B cell (primary cell): ENCODE measurements at regions not wholly inside any gene's neighbourhood (a gene's known extent, or its start where the extent isn't known, plus 50 kb on each side); places are given as distances from the start of the nearest gene placed in this dataset.

Source experiments
- ATAC-seq: fragments of 200-7000 bp; cut with Tn5 transposase; one replicate; pipeline ENCODE4 v1.10.0; 2021; ENCODE audit warnings: low read depth, mild to moderate bottlenecking, moderate number of reproducible peaks, moderate library complexity
- CTCF ChIA-PET: fragments of 350-600 bp; sonication (Branson Sonifier 250); formaldehyde crosslinking; loops from one replicate; lab custom pipeline; 2021; ENCODE audit warnings: antibody characterized with exemption, inconsistent platforms; lab: Charles Lee
- POLR2A ChIA-PET: fragments of 350-600 bp; sonication (Branson Sonifier 250); formaldehyde crosslinking; loops from one replicate; lab custom pipeline; 2021; ENCODE audit warnings: antibody characterized with exemption; lab: Charles Lee
- DNase-seq: peaks from one replicate; pipeline ENCODE4 v3.0.0; 2013
- H2AFZ ChIP-seq: 2 replicates; pipeline ENCODE4 v1.6.1; 2012; ENCODE audit warnings: mild to moderate bottlenecking, low read depth, low read length; ENCODE audit not compliant: insufficient read depth, poor library complexity, severe bottlenecking
- H3K27ac ChIP-seq, 2 donors: 1 replicate in 1 of 2; 2 replicates in 1 of 2; pipeline ENCODE4 v1.5.1; 2012 to 2013; ENCODE audit warnings: low read length in 2 of 2, mild to moderate bottlenecking in 2 of 2, moderate library complexity in 1 of 2
- H3K27me3 ChIP-seq, 4 experiments: fragments of 200-600 bp in 1 of 4; sonication (generic) in 1 of 4; replicated peaks in 1 of 4; 1 replicate in 2 of 4; 2 replicates in 2 of 4; pipeline versions ENCODE4 v1.6.1 to v1.7.0; 2013 to 2016; ENCODE audit warnings: low read length in 3 of 4, mild to moderate bottlenecking in 2 of 4, mixed read lengths in 1 of 4, moderate library complexity in 1 of 4; ENCODE audit not compliant: insufficient read depth in 4 of 4, control insufficient read depth in 3 of 4; ENCODE audit errors: control extremely low read depth in 1 of 4
- H3K36me3 ChIP-seq, 2 experiments: replicated peaks in 1 of 2; 1 replicate in 1 of 2; 2 replicates in 1 of 2; pipeline versions ENCODE4 v1.6.1 to v1.7.1; 2013; ENCODE audit warnings: low read length in 1 of 2; ENCODE audit not compliant: insufficient read depth in 2 of 2, control insufficient read depth in 1 of 2; ENCODE audit errors: control extremely low read depth in 1 of 2, extremely low read depth in 1 of 2
- H3K4me1 ChIP-seq, 2 donors: fragments of 200-600 bp in 1 of 2; sonication (generic) in 1 of 2; 1 replicate in 1 of 2; 2 replicates in 1 of 2; pipeline versions ENCODE4 v1.5.1 to v1.6.1; 2013 to 2017; ENCODE audit warnings: low read length in 2 of 2; ENCODE audit not compliant: control insufficient read depth in 2 of 2, insufficient read depth in 2 of 2
- H3K4me2 ChIP-seq: replicated peaks from 2 replicates; pipeline ENCODE3; 2012; ENCODE audit warnings: mild to moderate bottlenecking, low read depth, low read length; ENCODE audit not compliant: poor library complexity, severe bottlenecking
- H3K4me3 ChIP-seq, 5 experiments: fragments of 200-600 bp in 1 of 5; sonication (generic) in 1 of 5; 1 replicate in 3 of 5; 2 replicates in 2 of 5; pipeline versions ENCODE4 v1.5.1 to v1.7.0; 2011 to 2016; ENCODE audit warnings: low read length in 4 of 5, mild to moderate bottlenecking in 4 of 5, low read depth in 2 of 5, control low read depth in 1 of 5, moderate library complexity in 1 of 5; ENCODE audit not compliant: insufficient read depth in 1 of 5; ENCODE audit errors: control extremely low read depth in 1 of 5, extremely low read depth in 1 of 5
- H3K79me2 ChIP-seq: fragments of 200-600 bp; sonication (generic); one replicate; pipeline ENCODE4 v1.6.0; 2016; ENCODE audit warnings: low read length; ENCODE audit not compliant: control insufficient read depth, insufficient read depth
- H3K9ac ChIP-seq: fragments of 200-600 bp; sonication (generic); 2 replicates; pipeline ENCODE4 v1.6.1; 2017; ENCODE audit warnings: mild to moderate bottlenecking, low read length, moderate library complexity
- H3K9me3 ChIP-seq, 3 donors: one replicate each; pipeline versions ENCODE4 v1.6.1 to v1.7.1; 2013; ENCODE audit warnings: low read length in 2 of 3; ENCODE audit not compliant: control insufficient read depth in 2 of 3, insufficient read depth in 1 of 3; ENCODE audit errors: control extremely low read depth in 1 of 3
- H4K20me1 ChIP-seq: 2 replicates; pipeline ENCODE4 v1.6.0; 2012; ENCODE audit warnings: mild to moderate bottlenecking, low read length; ENCODE audit not compliant: insufficient read depth, control insufficient read depth, poor library complexity, severe bottlenecking
- H3K27ac Mint-ChIP-seq: one replicate; pipeline ENCODE4 v1.8.0; 2021; ENCODE audit warnings: mixed read lengths
- H3K27me3 Mint-ChIP-seq: one replicate; pipeline ENCODE4 v1.8.0; 2021; ENCODE audit warnings: mixed read lengths
- H3K4me1 Mint-ChIP-seq: one replicate; pipeline ENCODE4 v1.8.0; 2021; ENCODE audit warnings: mixed read lengths
- H3K4me3 Mint-ChIP-seq: one replicate; pipeline ENCODE4 v1.8.0; 2021; ENCODE audit warnings: mixed read lengths
- H3K9me3 Mint-ChIP-seq: one replicate; pipeline ENCODE4 v1.8.0; 2022; ENCODE audit warnings: mixed read lengths; ENCODE audit not compliant: insufficient read depth
- EZH2 ChIP-seq: IDR thresholded peaks from 2 replicates; pipeline ENCODE4 v1.6.1; 2012; ENCODE audit warnings: borderline replicate concordance, low read depth, mild to moderate bottlenecking, moderate library complexity, low read length; ENCODE audit not compliant: insufficient read depth, poor library complexity, severe bottlenecking
- whole genome bisulfite sequencing: methylation state at CpG from one replicate; pipeline ENCODE4 v1.1.5; 2013; ENCODE audit warnings: missing lambda C conversion rate; ENCODE audit not compliant: insufficient coverage; 5-methylcytosine and 5-hydroxymethylcytosine counted together
- intact Hi-C: fragments of 100-400 bp; cut with micrococcal nuclease; formaldehyde crosslinking; loops from one replicate; pipeline ENCODE4 v1.10.0; 2022
- TF ChIP-seq, protein P1 (sequence below): fragments of 200-600 bp; IDR thresholded peaks from one replicate; pipeline ENCODE4 v1.8.0; 2022; ENCODE audit warnings: antibody characterized with exemption, mild to moderate bottlenecking

DNA sequence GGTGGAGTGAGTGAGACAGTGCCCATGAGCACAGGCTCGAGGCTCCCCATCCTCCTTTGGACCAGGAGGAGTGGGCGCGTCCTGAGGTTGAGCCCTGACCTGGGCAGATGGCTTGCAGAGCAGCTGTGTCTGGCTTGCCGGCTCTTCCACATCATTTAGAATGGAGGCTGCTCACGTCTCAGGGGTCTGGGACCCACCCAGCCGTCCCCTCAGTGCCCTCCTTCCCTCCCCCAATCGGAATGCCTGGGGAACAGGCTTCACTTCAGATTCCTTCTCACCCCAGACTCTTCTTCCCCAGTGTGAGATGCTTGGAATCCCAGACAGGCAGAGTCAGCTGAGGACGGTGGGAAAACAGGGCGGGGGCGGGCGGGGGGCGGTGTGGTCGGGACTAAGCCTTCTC lies 968.6 kb upstream of the ZNF722 start:
- TF ChIP-seq, protein P1, sequence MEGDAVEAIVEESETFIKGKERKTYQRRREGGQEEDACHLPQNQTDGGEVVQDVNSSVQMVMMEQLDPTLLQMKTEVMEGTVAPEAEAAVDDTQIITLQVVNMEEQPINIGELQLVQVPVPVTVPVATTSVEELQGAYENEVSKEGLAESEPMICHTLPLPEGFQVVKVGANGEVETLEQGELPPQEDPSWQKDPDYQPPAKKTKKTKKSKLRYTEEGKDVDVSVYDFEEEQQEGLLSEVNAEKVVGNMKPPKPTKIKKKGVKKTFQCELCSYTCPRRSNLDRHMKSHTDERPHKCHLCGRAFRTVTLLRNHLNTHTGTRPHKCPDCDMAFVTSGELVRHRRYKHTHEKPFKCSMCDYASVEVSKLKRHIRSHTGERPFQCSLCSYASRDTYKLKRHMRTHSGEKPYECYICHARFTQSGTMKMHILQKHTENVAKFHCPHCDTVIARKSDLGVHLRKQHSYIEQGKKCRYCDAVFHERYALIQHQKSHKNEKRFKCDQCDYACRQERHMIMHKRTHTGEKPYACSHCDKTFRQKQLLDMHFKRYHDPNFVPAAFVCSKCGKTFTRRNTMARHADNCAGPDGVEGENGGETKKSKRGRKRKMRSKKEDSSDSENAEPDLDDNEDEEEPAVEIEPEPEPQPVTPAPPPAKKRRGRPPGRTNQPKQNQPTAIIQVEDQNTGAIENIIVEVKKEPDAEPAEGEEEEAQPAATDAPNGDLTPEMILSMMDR = no peak
- no peak for TF ChIP-seq EZH2

DNA sequence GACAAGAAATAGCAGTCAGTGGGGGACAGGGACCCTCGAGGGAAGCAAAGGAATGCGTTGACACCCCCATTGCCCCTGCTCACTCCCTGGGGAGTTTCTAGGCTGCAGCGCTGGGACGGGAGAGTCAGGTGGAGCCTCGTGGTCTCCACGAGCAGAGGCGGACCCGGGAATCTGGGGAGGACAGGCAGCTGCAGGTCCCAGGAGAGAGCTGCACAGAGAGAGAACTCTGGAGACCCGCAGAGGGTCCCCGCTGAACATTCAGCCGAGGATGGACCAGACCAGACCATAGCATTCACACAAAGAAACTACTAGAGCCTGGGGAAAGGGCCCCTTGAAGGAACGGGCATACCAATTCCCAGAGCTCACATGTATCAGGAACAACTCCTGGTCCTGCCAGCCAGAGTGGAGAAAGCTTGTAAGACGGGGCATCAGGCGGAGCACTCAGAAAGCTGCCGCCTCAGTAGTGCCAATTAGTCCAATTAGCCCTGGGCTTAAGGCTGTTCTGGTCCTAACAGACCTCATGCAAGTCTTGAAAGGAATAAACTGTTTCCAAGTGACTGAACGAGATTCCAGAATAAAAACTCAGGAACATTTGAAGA lies 966.7 kb upstream of the ZNF722 start:
- 79% methylated on average over 15 of the region's 16 CpGs for WGBS
- no peak overlapping the region for H3K9ac ChIP-seq
- TF ChIP-seq, protein P1 = no peak
- no peak for TF ChIP-seq EZH2
- no peaks in the 10 kb centered on the region for H3K4me1 ChIP-seq
- peaks cover 0 to 42% (median 0%) of the 10 kb centered on the region in 3 donors for H3K9me3 ChIP-seq
- ATAC-seq (no peak), DNase-seq (no peak)
- POLR2A ChIA-PET = no interaction called here
- H3K27me3 ChIP-seq = no peaks in the 10 kb centered on the region
- no peaks in the 10 kb centered on the region for H4K20me1 ChIP-seq
- Mint-ChIP-seq H3K27me3 (no peaks in the 10 kb centered on the region), H3K4me1 (no peaks in the 10 kb centered on the region), H3K4me3 (no peak overlapping the region), H3K9me3 (peaks cover 3% of the 10 kb centered on the region), H3K27ac (no peak overlapping the region)
- no peaks in the 10 kb centered on the region for H3K79me2 ChIP-seq
- no peak overlapping the region for H3K4me3 ChIP-seq
- intact Hi-C loops = no loop called here
- no peak overlapping the region for H3K4me2 ChIP-seq
- no peak overlapping the region for H2AFZ ChIP-seq
- CTCF ChIA-PET = no interaction called here
- no peak overlapping the region for H3K27ac ChIP-seq
- no peaks in the 10 kb centered on the region for H3K36me3 ChIP-seq

More for the DNA sequence above, 968.6 kb upstream of the ZNF722 start:
- Histone ChIP-seq H3K4me1 (no peaks in the 10 kb centered on the region), H3K27me3 (no peaks in the 10 kb centered on the region), H4K20me1 (no peaks in the 10 kb centered on the region), H3K36me3 (no peaks in the 10 kb centered on the region), H3K9me3 (peaks cover 0 to 46% (median 0%) of the 10 kb centered on the region in 3 donors), H3K27ac (no peak overlapping the region), H3K4me3 (no peak overlapping the region), H3K79me2 (no peaks in the 10 kb centered on the region), H3K4me2 (no peak overlapping the region), H2AFZ (no peak overlapping the region), H3K9ac (no peak overlapping the region)
- H3K27me3 Mint-ChIP-seq = no peaks in the 10 kb centered on the region
- H3K27ac Mint-ChIP-seq = no peak overlapping the region
- ChIA-PET CTCF (no interaction called here), POLR2A (no interaction called here)
- H3K4me1 Mint-ChIP-seq = no peaks in the 10 kb centered on the region
- ATAC-seq (no peak), DNase-seq (no peak)
- intact Hi-C loops = no loop called here
- H3K4me3 Mint-ChIP-seq = no peak overlapping the region
- WGBS = 69% methylated on average over 6 of the region's 13 CpGs
- H3K9me3 Mint-ChIP-seq = peaks cover 3% of the 10 kb centered on the region
